GM21526 (cell line): ENCODE measurements at regions not wholly inside any gene's neighbourhood (a gene's known extent, or its start where the extent isn't known, plus 50 kb on each side); places are given as distances from the start of the nearest gene placed in this dataset.
"Not testable (repeated sequence)": the region's sequence is repeated elsewhere in the genome, so short reads cannot be mapped to it uniquely, and the experiment has no call there.

Source experiments
- ATAC-seq: cut with Tn5 transposase; IDR thresholded peaks from one replicate; pipeline ENCODE4 v1.9.1; 2021; ENCODE audit warnings: moderate library complexity; ENCODE audit not compliant: unreplicated experiment, low FRiP score

DNA sequence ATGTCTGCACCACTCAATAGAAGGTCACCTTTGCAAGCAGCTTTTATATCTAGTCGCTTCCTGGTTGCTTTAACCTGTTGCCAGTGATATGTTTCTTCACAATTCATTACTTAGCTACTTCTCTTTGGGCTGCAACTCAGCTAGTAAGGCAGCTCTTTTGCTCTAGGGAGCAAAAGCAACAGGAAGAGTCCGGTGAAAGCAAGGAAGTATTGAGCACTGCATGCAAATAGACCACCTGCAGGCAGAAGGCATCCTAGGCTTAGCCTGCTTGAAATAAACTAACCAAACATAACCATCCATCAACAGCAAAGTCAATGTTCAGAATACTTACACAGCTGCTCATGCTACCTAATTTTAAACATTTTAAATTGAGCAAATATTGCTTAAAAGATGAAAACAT, 529.2 kb upstream of the LINC00305 start:
- no peak for ATAC-seq

DNA sequence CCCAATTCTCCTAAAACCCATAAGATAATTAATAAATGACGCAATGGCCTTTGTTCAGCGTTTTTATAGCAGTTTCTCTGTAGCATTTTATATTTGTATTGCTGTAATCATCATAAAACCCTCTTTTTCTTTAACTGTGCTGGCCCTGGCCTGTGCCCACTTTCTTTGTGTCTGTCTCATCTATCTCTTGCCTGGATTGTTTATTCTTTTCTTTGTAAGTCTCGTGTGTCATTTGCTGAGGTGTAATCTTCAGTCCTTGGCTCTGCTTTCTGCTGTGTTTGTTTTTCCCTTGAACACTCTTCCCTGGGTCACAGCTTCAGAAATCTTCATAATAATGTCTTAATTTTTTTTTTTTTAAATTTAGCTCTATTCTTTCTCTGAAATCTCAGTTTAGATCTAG, 525.8 kb upstream of the LINC00305 start:
- no peak for ATAC-seq

DNA sequence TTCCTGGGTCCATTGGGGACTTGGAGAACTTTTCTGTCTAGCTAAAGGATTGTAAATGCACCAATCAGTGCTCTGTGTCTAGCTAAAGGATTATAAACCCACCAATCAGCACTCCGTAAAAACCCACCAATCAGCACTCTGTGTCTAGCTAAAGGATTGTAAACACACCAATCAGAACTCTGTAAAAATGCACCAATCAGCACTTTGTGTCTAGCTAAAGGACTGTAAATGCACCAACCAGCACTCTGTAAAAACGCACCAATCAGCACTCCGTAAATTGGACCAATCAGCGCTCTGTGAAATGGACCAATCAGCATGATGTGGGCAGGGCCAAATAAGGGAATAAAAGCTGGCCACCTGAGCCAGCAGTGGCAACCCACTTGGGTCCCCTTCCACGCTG, 522.4 kb upstream of the LINC00305 start:
- ATAC-seq = not testable (repeated sequence)

DNA sequence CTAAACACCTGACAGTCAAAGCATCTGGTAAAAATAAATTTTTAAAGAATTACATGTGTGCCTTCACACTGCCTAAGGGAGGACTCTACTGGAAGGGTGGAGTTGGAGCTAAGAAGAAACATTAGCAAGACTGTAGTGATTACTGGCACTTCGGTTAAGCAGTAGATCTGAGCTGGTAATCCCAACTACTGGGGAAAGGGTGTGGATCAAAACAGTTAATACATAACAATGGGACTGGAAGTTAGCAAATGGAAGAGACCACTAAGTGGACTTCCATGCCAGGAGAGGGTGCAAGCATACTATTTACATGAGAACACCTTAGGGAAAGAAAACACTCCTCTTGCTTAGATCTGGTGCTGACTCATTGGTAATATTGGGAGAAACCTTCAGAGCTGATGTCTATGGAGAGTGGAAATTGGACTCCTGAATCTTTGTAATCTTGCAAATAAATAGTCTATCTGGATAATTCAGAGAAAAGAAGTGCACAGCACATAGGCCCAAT, 519.6 kb upstream of the LINC00305 start:
- no peak for ATAC-seq

DNA sequence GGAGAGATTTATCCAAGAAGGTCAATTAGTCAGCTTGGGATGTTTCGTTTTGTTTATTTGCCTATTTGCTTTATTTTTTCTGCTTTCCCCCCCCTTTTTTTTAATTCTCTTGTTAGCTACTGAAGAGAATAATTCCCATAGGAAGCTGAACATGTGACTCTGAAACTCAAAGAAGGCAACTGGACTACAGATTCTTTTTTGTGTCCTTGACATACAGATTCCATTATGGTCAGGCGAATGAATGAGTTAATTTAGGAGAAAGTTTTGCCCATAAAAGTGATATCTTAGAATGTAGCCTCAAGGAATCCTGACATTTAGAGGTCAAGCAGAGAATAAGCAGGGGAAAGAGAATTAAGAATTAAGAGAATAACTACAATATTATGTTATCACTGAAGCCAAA, 514.2 kb upstream of the LINC00305 start:
- ATAC-seq = no peak

DNA sequence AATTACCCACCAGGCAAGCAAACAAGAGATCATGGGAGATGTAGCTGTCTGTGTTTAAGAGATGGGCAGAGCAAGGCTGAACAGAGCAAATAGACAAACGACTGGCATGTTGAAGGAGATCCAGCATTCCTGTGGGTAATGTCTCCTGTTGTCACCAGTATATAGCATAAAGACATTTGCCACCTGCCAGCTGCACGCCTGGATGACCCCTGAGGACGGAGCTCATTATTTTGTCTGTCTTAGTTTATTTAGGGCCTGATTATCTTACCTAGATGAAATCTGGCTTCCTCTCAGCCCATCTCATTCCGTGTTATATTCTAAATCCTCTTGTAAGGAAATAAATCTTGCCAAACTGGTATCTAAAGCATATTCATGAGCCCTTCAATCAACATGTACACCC, 510.3 kb upstream of the LINC00305 start:
- ATAC-seq = no peak

DNA sequence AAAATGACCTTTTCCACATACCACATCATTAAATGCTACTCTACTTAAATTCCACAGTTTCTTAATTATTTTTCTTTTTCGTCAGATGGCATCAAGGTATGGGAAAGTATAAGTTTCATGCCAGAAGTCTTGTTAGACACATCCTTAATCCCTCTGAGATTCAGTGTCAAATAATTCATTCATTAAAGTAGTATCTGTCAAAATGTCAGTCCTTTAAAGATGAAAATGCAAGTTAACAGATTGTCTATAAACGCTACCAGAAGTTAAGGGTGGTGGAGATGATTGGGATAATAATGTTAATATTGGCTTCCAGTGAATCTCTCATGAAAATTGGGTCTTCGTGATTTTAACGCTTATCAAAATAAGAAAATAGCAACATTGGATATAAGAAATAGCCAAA, 504.2 kb upstream of the LINC00305 start:
- ATAC-seq = no peak

DNA sequence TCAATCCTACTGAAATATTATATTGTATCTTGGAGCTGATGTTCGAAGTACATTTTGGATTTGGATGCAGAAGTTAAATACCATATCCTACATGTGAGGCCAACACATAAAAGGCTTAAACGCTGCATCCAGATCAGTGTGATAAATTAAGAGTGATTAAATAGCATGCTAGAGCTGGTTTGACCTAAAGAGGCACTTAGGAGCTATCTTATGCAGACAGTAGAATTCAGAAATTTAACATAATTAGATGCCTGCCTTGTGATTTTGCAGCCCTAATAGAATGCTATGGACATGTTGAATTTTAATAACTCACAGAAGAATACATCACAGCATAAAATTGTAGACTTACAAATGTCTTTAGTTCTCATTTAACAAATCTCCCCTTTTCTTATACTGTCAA, 501.2 kb upstream of the LINC00305 start:
- ATAC-seq = no peak

DNA sequence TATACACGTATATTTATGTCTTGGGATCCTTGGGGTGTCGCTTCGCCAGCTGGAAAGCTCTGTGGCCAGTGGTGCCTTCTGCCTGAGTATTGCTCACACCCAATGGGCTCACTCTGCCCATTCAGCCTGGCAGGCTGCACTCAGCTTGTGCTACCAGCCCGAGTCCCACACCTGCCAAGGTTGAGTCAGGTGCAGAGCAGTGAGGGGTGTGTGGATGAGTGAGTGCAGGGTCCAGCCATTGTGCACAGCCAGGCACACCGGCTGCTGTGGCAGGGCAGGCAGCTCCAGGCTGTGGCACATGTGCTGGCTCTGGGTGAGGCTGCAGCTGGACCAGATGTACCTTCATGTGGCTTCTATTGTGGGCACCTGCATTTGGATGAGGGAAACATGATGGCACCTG, 496.9 kb upstream of the LINC00305 start:
- ATAC-seq = no peak

DNA sequence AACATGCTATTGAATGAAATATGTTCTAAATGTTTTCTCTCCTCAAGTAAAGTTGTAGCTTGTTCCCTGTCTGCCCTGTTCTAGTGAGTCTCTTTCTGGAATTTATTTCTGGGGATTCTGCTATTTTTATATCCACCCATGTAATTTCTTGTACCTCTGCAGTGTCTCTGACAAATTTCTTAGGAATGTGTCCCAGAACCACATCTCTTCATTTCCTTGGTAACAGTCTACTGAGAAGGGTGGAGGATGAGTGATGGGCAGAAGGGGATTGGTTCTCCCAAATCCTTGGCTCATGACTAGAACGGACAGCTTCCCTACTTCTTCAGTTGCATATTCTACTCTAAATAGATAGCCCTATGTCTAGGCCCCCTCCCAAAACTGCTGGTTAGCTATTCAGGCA, 490.6 kb upstream of the LINC00305 start:
- no peak for ATAC-seq

DNA sequence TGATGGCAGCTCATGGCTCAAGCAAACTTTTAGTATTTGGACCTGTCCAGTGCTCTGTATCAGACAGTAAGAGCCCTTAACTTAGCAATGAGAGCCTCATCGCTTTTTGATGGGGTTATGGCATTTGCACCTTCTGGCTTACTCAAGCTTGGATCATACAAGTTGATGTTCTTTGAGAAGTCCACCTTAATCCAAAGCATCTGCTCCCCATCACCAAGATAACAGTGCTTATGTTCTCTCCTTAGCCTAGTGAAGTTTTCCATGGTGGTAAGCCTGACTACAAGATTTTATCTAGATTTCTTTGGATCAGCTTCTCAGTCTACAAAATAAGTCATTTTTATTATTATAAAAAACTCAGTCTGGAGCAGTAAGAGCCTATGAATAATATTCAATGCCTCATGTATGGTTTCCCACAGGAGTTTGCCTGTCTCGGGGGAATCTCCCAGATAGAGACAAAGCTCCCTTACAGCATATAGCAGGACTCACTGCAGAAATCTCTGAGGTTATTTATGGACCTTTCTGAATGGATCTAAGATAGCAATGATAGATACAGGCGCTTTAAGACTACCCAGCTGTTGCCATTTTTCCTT, 472.2 kb upstream of the LINC00305 start:
- no peak for ATAC-seq

DNA sequence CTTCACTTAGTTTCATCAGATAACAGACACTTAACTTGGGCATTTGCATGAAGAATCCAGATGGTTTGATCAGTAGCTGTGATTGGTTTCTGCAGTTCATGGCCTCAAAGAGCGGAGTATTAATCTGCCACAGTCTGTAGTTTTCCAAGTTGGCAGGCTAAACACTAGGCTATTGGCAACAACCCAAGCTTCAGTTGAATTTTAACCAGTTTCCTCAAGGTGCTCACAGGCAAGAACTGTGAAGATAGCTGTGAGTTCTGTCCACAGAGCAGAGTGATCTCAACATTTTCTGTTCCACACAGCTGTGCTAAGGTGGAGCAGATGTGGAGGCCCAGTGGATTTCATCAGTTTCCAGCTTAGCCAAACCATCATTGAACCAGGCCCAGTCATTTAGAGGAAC, 469.5 kb upstream of the LINC00305 start:
- ATAC-seq = no peak

DNA sequence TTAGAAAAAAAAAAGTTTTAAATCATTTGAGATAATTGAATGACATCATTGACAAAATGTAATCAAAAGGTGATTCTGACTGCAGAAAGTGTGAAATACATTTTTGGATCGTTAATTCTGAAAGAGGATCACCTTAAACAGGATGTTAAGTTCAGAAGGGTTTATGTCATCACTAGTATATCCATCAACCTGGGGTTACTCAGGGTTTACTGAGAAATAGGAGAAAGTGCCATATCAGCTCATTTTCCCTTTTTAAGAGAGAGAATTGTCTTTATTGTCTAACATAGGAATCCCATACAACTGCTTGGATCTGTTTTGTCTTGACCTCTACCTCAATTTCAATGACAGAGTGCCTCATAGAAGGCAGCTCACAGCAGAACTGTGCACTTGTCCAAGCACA, 466.1 kb upstream of the LINC00305 start:
- ATAC-seq = no peak

DNA sequence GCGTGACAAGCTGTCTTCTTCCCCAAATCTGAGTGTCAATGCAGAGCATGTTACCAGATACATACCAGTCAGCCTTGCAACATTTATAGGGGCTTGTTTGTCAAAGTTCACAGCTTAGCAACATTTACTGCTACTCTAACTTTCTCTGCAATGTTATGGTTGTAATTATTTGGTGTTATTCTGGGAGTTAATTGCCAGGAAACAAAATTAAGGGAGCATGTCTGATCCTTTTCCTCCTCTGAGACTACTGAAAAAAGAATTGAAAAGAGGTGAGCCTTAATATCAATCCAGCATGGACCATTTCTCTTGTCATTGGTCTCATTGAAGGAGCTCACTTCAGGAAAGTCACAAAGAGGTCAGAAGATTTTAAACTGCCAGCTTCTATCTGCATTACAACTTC, 465.6 kb upstream of the LINC00305 start:
- ATAC-seq = no peak

DNA sequence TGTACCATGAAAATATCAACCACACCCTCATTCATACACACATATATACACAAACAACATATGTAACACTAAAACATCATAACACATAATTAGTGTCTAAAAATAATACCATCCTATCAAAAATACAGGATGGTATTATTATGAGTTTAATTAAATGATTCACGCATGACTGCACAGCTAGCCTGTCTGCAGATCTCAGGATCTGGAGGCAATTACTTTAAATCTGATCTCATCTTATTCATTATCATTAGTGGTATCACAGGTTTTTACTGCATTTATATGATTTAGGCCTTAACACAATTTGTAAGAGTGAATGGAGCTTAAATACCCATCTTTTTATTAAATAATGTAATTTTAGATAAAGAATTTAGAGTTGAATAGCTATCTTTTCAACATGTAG, 443.4 kb upstream of the LINC00305 start:
- no peak for ATAC-seq

DNA sequence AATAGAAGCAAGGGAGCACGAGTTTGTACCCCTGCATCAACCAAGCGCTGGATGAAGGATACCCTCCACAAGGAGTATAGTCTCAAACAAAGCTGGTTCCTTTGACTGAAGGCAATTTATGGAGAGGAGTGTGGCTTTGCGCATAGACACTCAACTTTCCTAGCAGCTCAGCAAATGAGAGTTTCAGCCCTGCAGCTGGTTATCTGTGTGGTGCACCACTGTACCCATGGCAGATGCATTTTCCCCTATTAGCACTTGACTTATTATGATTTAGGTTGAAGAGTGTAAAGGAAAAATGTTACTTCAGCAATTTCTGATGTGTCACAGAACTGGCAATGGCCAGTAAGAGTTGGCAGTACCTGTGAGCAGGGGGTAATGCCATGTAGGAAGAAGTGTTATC, 440.1 kb upstream of the LINC00305 start:
- no peak for ATAC-seq

DNA sequence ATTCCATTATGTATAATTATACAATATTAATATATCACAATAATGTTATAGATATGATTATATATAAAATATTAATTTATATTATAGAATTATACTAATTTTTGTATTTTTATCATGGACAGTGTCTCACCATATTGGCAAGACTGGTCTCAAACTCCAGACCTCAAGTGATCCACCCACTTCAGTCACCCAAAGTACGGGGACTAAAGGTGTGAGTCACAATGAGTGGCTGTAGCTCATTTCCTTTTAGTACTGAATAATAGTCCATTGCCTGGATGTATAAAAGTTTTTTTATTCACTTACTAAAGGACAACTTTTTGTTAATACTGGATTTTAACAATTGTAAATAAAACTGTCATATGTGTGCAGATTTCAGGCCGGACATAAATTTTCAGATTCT, 417.6 kb upstream of the LINC00305 start:
- ATAC-seq = no peak

DNA sequence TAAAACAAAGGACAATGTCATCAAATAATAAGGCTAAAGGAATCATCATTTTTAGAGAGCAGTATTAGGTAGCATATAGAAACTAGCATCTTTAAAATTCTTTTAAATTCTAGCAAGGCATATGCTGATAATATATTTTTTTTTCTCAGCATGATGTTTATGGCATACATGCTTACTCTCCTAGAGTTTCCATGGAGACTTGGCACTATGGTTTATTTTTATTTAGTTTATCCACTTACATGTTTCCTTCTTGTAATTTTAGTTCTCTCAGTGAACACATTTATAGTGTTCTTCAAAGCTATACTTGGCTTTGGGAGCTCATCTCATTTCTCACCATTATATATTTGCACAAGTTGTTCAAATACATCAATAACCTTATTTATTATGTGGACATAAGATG, 413.8 kb upstream of the LINC00305 start:
- ATAC-seq = no peak

DNA sequence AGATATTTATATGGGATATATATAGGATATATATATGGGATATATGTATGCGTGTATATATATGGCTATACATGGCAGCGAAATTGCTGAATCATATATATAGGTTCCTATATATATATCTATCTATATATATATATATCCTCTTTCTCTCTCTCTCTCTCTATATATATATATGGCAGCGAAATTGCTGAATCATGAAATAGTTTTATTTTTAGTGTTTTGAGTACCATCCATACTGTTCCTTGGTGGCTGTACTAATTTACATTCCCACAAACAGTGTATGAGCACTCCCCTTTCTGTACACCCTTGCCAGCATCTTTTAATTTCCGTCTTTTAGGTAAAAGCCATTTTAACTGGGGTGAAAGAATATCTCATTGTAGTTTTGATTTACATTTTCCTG, 397.6 kb upstream of the LINC00305 start:
- no peak for ATAC-seq

DNA sequence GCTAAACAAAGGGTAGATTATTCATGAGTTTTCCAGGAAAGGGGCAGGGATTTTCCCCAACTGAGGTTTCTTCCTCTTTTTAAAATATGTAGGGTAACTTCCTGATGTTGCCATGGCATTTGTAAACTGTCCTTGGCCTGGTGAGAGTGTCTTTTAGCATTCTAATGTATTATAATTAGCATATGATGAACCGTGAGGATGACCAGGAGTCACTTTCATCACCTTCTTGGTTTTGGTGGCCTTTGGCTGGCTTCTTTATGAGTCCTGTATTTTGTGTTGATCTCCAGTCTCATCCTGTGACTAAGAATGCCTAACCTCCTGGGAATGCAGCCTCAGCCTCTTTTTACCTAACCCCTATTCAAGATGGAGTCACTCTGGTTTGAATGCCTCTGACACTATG, 391.0 kb upstream of the LINC00305 start:
- ATAC-seq = no peak

DNA sequence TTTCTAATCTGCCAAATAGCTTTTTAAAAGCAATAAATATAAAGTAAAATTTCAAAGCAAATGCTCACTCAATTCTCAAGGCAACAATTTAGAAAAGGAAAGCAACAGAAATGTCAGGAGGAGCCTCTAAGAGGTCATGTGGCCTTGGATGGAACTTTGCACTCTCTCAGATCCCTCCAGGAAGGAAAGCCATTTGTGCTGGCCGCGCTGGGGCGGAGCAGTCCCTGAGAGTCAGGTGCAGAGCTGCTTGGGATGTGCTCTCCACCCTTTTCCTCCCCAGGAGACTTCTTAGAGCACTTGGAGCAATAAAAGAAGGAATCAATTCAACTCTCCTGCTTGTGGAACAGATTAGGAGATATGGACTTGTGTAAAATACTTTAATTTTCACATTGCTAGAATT, 379.8 kb upstream of the LINC00305 start:
- ATAC-seq = no peak

DNA sequence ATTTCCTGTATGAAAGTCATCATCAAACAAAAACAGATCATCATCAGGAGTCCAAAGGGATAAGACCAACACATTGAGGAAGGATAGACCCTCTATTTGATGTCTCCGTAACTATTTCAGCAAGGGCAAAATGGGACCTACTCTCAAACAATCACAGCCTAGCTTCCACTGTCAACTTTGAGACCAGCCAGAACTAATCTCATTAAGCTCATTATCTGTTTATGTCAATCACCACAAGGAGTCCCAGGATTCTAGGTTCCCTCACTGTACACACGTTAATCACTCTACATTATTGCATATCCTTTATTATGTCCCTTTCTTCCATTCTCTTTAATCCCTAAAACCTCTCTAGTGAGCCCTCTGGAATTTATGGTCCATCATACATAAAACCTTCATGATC, 370.3 kb upstream of the LINC00305 start:
- no peak for ATAC-seq

DNA sequence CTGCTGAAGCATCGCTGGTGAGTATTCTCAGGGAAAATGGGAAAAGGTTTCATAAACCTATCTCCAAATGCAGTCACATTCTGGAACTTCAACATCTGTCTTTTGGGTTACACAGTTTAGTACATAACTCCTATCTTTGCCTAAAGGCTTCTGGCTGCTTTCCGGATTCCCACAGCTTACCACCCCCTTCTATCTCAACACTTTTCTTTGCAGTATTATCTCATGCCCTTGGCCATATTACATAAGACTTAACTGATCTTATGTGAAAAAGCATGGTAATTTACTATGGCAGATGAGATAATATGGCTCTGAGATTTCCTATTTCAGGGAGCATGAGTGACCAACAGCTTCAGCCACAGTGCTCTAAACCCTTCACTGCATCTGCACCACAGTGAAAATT, 369.3 kb upstream of the LINC00305 start:
- ATAC-seq = no peak
